ENCODE measurements at regions not wholly inside any gene's neighbourhood (a gene's known extent, or its start where the extent isn't known, plus 50 kb on each side); places are given as distances from the start of the nearest gene placed in this dataset.

DNA sequence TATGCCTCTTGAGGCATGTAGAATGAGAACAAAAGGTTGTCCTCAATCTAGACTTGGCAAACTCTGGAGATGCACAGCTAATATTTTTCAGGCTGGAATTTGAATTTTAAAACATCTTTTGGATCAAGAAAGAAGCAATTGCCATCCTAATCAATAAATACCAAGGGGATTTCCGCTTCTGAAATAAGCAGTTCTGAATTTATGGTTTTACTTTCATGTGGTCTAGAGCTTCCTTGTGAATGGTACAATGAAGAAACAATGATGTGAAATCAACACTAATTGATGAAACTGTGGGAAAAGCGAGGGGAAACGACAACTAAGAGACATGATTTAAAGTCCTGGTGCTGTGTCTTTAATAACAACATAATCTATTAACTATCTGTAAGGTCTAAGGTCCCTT lies 1202.7 kb downstream of the SORCS3 start:
- FAIRE-seq, result no peak
- Histone ChIP-seq H3K27ac (ENCODE audit: insufficient read depth, low read depth, low read length) (no peak overlapping the region), H3K9ac (replicated peaks; ENCODE audit: extremely low read depth, insufficient read depth, low read length) (no peak overlapping the region), H3K27me3 (ENCODE audit: control insufficient read depth in 2 of 2, insufficient read depth in 2 of 2, low read length in 2 of 2) (no peaks in the 10 kb centered on the region), H2AFZ (ENCODE audit: low read depth, low read length) (no peak overlapping the region), H3K4me1 (ENCODE audit: control insufficient read depth, extremely low read depth, insufficient read depth, low read length) (no peaks in the 10 kb centered on the region), H4K20me1 (replicated peaks; ENCODE audit: control insufficient read depth, extremely low read depth, insufficient read depth, low read length) (no peaks in the 10 kb centered on the region), H3K4me2 (ENCODE audit: insufficient read depth, low read length) (no peak overlapping the region), H3K79me2 (ENCODE audit: control insufficient read depth, insufficient read depth, low read length) (no peaks in the 10 kb centered on the region), H3K9me3 (replicated peaks; ENCODE audit: control insufficient read depth, insufficient read depth, low read length) (peaks cover 4% of the 10 kb centered on the region), H3K4me3 (replicated peaks in 1 of 3; ENCODE audit: insufficient read depth in 1 of 3, low read depth in 1 of 3, low read length in 3 of 3) (no peak overlapping the region), H3K36me3 (ENCODE audit: control insufficient read depth in 2 of 2, extremely low read depth in 1 of 2, insufficient read depth in 2 of 2, low read length in 2 of 2) (no peaks in the 10 kb centered on the region), H3K9me1 (replicated peaks; ENCODE audit: control insufficient read depth, extremely low read depth, insufficient read depth, low read length) (no peaks in the 10 kb centered on the region)
- no peak for TF ChIP-seq POLR2AphosphoS5 (IDR thresholded peaks at IDR 0.05; ENCODE audit: insufficient read depth, low read depth, low read length)
- no peak for TF ChIP-seq FOS (IDR thresholded peaks at IDR 0.05; ENCODE audit: borderline replicate concordance, insufficient read depth, low read length)
- TF ChIP-seq, protein P1, sequence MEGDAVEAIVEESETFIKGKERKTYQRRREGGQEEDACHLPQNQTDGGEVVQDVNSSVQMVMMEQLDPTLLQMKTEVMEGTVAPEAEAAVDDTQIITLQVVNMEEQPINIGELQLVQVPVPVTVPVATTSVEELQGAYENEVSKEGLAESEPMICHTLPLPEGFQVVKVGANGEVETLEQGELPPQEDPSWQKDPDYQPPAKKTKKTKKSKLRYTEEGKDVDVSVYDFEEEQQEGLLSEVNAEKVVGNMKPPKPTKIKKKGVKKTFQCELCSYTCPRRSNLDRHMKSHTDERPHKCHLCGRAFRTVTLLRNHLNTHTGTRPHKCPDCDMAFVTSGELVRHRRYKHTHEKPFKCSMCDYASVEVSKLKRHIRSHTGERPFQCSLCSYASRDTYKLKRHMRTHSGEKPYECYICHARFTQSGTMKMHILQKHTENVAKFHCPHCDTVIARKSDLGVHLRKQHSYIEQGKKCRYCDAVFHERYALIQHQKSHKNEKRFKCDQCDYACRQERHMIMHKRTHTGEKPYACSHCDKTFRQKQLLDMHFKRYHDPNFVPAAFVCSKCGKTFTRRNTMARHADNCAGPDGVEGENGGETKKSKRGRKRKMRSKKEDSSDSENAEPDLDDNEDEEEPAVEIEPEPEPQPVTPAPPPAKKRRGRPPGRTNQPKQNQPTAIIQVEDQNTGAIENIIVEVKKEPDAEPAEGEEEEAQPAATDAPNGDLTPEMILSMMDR (IDR thresholded peaks at IDR 0.05; ENCODE audit: extremely low read depth in 1 of 2, insufficient read depth in 1 of 2, low read depth in 1 of 2, low read length in 2 of 2), result no peak
- TF ChIP-seq EZH2 (IDR thresholded peaks at IDR 0.05; ENCODE audit: borderline replicate concordance, low read depth, low read length, severe bottlenecking), result no peak
- TF ChIP-seq GATA2 (IDR thresholded peaks at IDR 0.05; ENCODE audit: insufficient read depth, insufficient read length, low read depth, low read length), result no peak
- TF ChIP-seq JUN (IDR thresholded peaks at IDR 0.05; ENCODE audit: borderline replicate concordance, insufficient read depth, insufficient read length, low read depth), result no peak
- no peak for TF ChIP-seq MYC (IDR thresholded peaks at IDR 0.05; ENCODE audit: low read depth, low read length)
- no peak for TF ChIP-seq POLR2A (IDR thresholded peaks at IDR 0.05; ENCODE audit: low read depth, low read length)
- TF ChIP-seq, protein P2, sequence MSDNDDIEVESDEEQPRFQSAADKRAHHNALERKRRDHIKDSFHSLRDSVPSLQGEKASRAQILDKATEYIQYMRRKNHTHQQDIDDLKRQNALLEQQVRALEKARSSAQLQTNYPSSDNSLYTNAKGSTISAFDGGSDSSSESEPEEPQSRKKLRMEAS (IDR thresholded peaks at IDR 0.05; ENCODE audit: insufficient read depth, insufficient read length), result no peak
- DNase-seq (ENCODE audit: low read depth, low spot score), result no peak
- no TSS peak for BruUV-seq (replicated peaks)
- intact Hi-C loops (cut with micrococcal nuclease), result no loop called here
- dilution Hi-C loops (cut with MboI; ENCODE audit: extremely low pct_ligation_motif_present, low sequenced_read_pairs), result no loop called here
- CTCF ChIA-PET, result no interaction called here
- POLR2A ChIA-PET, result no interaction called here

All from endothelial cell of umbilical vein (primary cell).